ENCODE measurements at regions not wholly inside any gene's neighbourhood (a gene's known extent, or its start where the extent isn't known, plus 50 kb on each side); places are given as distances from the start of the nearest gene placed in this dataset.

DNA sequence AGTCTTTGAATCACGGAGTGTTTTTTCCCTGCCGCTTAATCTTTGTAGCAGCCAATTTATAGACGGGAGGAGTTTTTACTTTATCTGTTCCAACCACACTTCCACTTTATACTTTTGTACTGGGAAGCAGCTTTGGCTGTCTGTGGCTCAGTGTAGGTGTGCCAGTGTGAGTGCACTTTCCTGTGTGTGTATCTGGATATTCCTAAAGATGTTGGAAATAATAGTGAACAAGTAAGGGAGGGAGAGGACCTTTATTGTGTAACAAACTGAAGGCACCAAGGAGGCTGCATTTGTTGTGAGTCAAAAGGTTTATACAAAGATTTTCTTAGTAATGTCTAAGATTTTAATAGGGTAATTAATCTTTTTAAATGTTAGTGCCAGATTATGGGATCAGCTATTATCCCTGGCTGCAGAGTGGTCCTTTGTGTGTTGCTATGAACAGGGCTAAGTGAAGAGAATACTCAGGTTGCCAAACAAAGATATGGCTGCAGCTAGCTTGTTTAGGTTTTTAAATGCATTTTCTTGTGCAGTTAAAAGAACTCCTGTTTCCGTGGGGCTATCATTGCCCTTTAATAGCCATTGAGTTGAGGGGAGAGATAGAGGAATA, 226.3 kb downstream of the RNF144B start:
- no peaks in the 10 kb centered on the region for H3K27me3 ChIP-seq (ENCODE audit: low read length)
- no peak overlapping the region for H2AFZ ChIP-seq (ENCODE audit: low read length)
- DNase-seq, result no peak
- H3K79me2 ChIP-seq (ENCODE audit: low read length), result no peaks in the 10 kb centered on the region
- no peak overlapping the region for H3K4me2 ChIP-seq (ENCODE audit: low read depth, low read length, poor library complexity, severe bottlenecking)
- no peak overlapping the region for H3K9ac ChIP-seq (ENCODE audit: low read length)
- H3K36me3 ChIP-seq (ENCODE audit: insufficient read depth, low read length), result no peaks in the 10 kb centered on the region
- no peaks in the 10 kb centered on the region for H3K4me1 ChIP-seq (ENCODE audit: low read length)
- no peaks in the 10 kb centered on the region for H3K9me3 ChIP-seq (ENCODE audit: low read length)
- no peaks in the 10 kb centered on the region for H3K9me2 ChIP-seq (replicated peaks; ENCODE audit: insufficient read depth, low read length)
- no peak overlapping the region for H3K4me3 ChIP-seq (ENCODE audit: low read length)
- no peaks in the 10 kb centered on the region for H4K20me1 ChIP-seq (ENCODE audit: insufficient read depth, low read depth, low read length)
- H3K27ac ChIP-seq (ENCODE audit: low read length), result no peak overlapping the region

GRCh38 chr6:18629571-18629970, 242.4 kb downstream of the RNF144B start:
- no peaks in the 10 kb centered on the region for H3K36me3 ChIP-seq (ENCODE audit: insufficient read depth, low read length)
- H3K9ac ChIP-seq (ENCODE audit: low read length), result no peak overlapping the region

GRCh38 chr6:18632670-18633410, 245.7 kb downstream of the RNF144B start:
- no peaks in the 10 kb centered on the region for H4K20me1 ChIP-seq (ENCODE audit: insufficient read depth, low read depth, low read length)
- no peaks in the 10 kb centered on the region for H3K4me1 ChIP-seq (ENCODE audit: low read length)
- no peak overlapping the region for H3K27ac ChIP-seq (ENCODE audit: low read length)
- DNase-seq, result no peak
- H3K4me3 ChIP-seq (ENCODE audit: low read length), result no peak overlapping the region
- no peaks in the 10 kb centered on the region for H3K9me3 ChIP-seq (ENCODE audit: low read length)
- H3K4me2 ChIP-seq (ENCODE audit: low read depth, low read length, poor library complexity, severe bottlenecking), result no peak overlapping the region
- no peak overlapping the region for H3K9ac ChIP-seq (ENCODE audit: low read length)
- H3K79me2 ChIP-seq (ENCODE audit: low read length), result no peaks in the 10 kb centered on the region
- H3K36me3 ChIP-seq (ENCODE audit: insufficient read depth, low read length), result no peaks in the 10 kb centered on the region
- H3K9me2 ChIP-seq (replicated peaks; ENCODE audit: insufficient read depth, low read length), result no peaks in the 10 kb centered on the region
- H2AFZ ChIP-seq (ENCODE audit: low read length), result no peak overlapping the region
- H3K27me3 ChIP-seq (ENCODE audit: low read length), result no peaks in the 10 kb centered on the region; the same call in 1 of the 2 replicates

More at GRCh38 chr6:18629571-18629970, 242.4 kb downstream of the RNF144B start:
- H3K9me3 ChIP-seq (ENCODE audit: low read length), result no peaks in the 10 kb centered on the region
- no peaks in the 10 kb centered on the region for H3K79me2 ChIP-seq (ENCODE audit: low read length)
- DNase-seq, result no peak
- no peaks in the 10 kb centered on the region for H4K20me1 ChIP-seq (ENCODE audit: insufficient read depth, low read depth, low read length)
- no peaks in the 10 kb centered on the region for H3K4me1 ChIP-seq (ENCODE audit: low read length)
- no peaks in the 10 kb centered on the region for H3K9me2 ChIP-seq (replicated peaks; ENCODE audit: insufficient read depth, low read length)
- H3K4me3 ChIP-seq (ENCODE audit: low read length), result no peak overlapping the region
- H3K27ac ChIP-seq (ENCODE audit: low read length), result no peak overlapping the region
- H2AFZ ChIP-seq (ENCODE audit: low read length), result no peak overlapping the region
- H3K27me3 ChIP-seq (ENCODE audit: low read length), result no peaks in the 10 kb centered on the region; the same call in 1 of the 2 replicates
- no peak overlapping the region for H3K4me2 ChIP-seq (ENCODE audit: low read depth, low read length, poor library complexity, severe bottlenecking)

DNA sequence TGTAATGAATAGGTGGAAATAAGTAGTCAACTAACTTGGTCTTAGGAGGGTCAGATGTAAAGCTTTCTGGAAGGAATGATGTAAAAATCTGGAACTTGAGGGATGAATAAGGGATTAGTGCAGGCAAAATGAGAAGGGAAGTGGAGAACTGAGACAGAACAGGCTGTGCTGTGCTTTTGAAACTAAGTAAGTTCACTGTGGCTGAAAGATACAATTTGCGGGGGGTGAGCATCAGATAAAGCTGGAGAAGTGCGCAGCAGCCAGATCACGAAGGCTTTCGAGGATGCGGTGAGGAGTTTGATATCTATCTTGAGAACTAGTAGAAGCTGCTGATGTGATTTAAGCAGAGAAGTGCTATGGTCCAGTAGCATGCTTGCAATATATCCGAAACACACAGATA, 247.8 kb downstream of the RNF144B start:
- no peak for DNase-seq
- no peaks in the 10 kb centered on the region for H3K4me1 ChIP-seq (ENCODE audit: low read length)
- no peaks in the 10 kb centered on the region for H4K20me1 ChIP-seq (ENCODE audit: insufficient read depth, low read depth, low read length)
- H3K36me3 ChIP-seq (ENCODE audit: insufficient read depth, low read length), result no peaks in the 10 kb centered on the region
- H3K9ac ChIP-seq (ENCODE audit: low read length), result no peak overlapping the region
- H3K4me2 ChIP-seq (ENCODE audit: low read depth, low read length, poor library complexity, severe bottlenecking), result no peak overlapping the region
- no peaks in the 10 kb centered on the region for H3K79me2 ChIP-seq (ENCODE audit: low read length)
- H3K27me3 ChIP-seq (ENCODE audit: low read length), result no peaks in the 10 kb centered on the region; the same call in 1 of the 2 replicates
- H3K4me3 ChIP-seq (ENCODE audit: low read length), result no peak overlapping the region
- no peak overlapping the region for H3K27ac ChIP-seq (ENCODE audit: low read length)
- no peaks in the 10 kb centered on the region for H3K9me2 ChIP-seq (replicated peaks; ENCODE audit: insufficient read depth, low read length)
- H2AFZ ChIP-seq (ENCODE audit: low read length), result no peak overlapping the region
- H3K9me3 ChIP-seq (ENCODE audit: low read length), result no peaks in the 10 kb centered on the region

DNA sequence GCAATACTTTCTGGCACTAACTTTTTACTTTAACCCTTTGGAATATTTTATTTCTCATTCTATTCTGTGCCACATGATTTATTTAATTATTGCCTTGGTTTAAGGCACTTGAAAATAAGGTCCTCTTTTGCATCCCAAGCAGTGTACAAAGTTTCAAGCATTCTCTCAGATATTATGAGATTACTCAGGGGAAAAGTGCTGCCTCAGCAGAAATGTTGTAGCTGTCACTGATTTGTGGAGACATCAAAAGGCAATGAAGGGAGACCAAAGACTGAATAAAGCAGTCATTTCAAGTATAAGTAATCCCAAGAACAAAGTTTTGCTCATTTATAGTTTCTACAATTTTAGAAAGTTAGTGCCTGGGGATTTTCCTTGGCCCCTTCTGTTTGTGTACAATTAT, 253.0 kb downstream of the RNF144B start:
- H3K36me3 ChIP-seq (ENCODE audit: insufficient read depth, low read length), result no peaks in the 10 kb centered on the region
- H3K4me1 ChIP-seq (ENCODE audit: low read length), result no peaks in the 10 kb centered on the region
- no peak overlapping the region for H3K9ac ChIP-seq (ENCODE audit: low read length)
- H3K27ac ChIP-seq (ENCODE audit: low read length), result no peak overlapping the region
- no peaks in the 10 kb centered on the region for H3K27me3 ChIP-seq (ENCODE audit: low read length)
- H3K4me2 ChIP-seq (ENCODE audit: low read depth, low read length, poor library complexity, severe bottlenecking), result no peak overlapping the region
- H3K9me3 ChIP-seq (ENCODE audit: low read length), result no peaks in the 10 kb centered on the region
- DNase-seq, result no peak
- H3K4me3 ChIP-seq (ENCODE audit: low read length), result no peak overlapping the region
- no peaks in the 10 kb centered on the region for H4K20me1 ChIP-seq (ENCODE audit: insufficient read depth, low read depth, low read length)
- H2AFZ ChIP-seq (ENCODE audit: low read length), result no peak overlapping the region
- H3K9me2 ChIP-seq (replicated peaks; ENCODE audit: insufficient read depth, low read length), result no peaks in the 10 kb centered on the region
- H3K79me2 ChIP-seq (ENCODE audit: low read length), result no peaks in the 10 kb centered on the region

DNA sequence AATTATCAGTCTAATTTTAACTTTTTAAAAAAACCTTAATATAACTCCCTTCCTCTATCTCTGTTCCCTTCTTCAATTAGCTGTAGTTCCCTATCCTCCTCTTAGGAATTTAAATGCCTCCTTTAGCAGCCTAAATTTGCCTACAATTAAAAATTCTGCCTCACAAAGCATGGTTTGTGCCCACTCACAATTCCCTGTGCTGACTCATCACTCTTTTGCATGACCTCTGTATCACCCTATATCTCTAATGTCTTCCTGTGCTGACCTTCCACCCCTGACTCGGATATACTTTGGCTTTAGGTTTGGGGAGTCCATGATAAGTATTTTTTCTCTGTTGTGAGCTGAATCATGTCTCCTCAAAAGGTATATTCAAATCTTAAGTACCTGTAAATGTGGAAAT, 253.6 kb downstream of the RNF144B start:
- no peak overlapping the region for H3K27ac ChIP-seq (ENCODE audit: low read length)
- H3K4me3 ChIP-seq (ENCODE audit: low read length), result no peak overlapping the region
- H3K4me1 ChIP-seq (ENCODE audit: low read length), result no peaks in the 10 kb centered on the region
- no peak overlapping the region for H3K9ac ChIP-seq (ENCODE audit: low read length)
- H3K4me2 ChIP-seq (ENCODE audit: low read depth, low read length, poor library complexity, severe bottlenecking), result no peak overlapping the region
- no peaks in the 10 kb centered on the region for H3K79me2 ChIP-seq (ENCODE audit: low read length)
- DNase-seq, result no peak
- H4K20me1 ChIP-seq (ENCODE audit: insufficient read depth, low read depth, low read length), result no peaks in the 10 kb centered on the region
- no peaks in the 10 kb centered on the region for H3K9me3 ChIP-seq (ENCODE audit: low read length)
- no peaks in the 10 kb centered on the region for H3K36me3 ChIP-seq (ENCODE audit: insufficient read depth, low read length)
- no peak overlapping the region for H2AFZ ChIP-seq (ENCODE audit: low read length)
- H3K27me3 ChIP-seq (ENCODE audit: low read length), result no peaks in the 10 kb centered on the region
- H3K9me2 ChIP-seq (replicated peaks; ENCODE audit: insufficient read depth, low read length), result no peaks in the 10 kb centered on the region

GRCh38 chr6:18654821-18655220, 267.7 kb downstream of the RNF144B start:
- Histone ChIP-seq H3K4me2 (ENCODE audit: low read depth, low read length, poor library complexity, severe bottlenecking) (no peak overlapping the region), H3K4me3 (ENCODE audit: low read length) (no peak overlapping the region), H3K9me3 (ENCODE audit: low read length) (no peaks in the 10 kb centered on the region), H3K27ac (ENCODE audit: low read length) (no peak overlapping the region), H3K79me2 (ENCODE audit: low read length) (no peaks in the 10 kb centered on the region), H3K27me3 (ENCODE audit: low read length) (no peaks in the 10 kb centered on the region), H3K36me3 (ENCODE audit: insufficient read depth, low read length) (no peaks in the 10 kb centered on the region), H2AFZ (ENCODE audit: low read length) (no peak overlapping the region), H3K9me2 (replicated peaks; ENCODE audit: insufficient read depth, low read length) (no peaks in the 10 kb centered on the region), H3K9ac (ENCODE audit: low read length) (no peak overlapping the region), H4K20me1 (ENCODE audit: insufficient read depth, low read depth, low read length) (no peaks in the 10 kb centered on the region), H3K4me1 (ENCODE audit: low read length) (no peaks in the 10 kb centered on the region)
- DNase-seq, result no peak

- no peak overlapping the region for H3K4me3 ChIP-seq (ENCODE audit: low read length)
- no peaks in the 10 kb centered on the region for H3K36me3 ChIP-seq (ENCODE audit: insufficient read depth, low read length)
- DNase-seq, result no peak
- H2AFZ ChIP-seq (ENCODE audit: low read length), result no peak overlapping the region
- H4K20me1 ChIP-seq (ENCODE audit: insufficient read depth, low read depth, low read length), result no peaks in the 10 kb centered on the region
- H3K9me2 ChIP-seq (replicated peaks; ENCODE audit: insufficient read depth, low read length), result no peaks in the 10 kb centered on the region
- no peaks in the 10 kb centered on the region for H3K4me1 ChIP-seq (ENCODE audit: low read length)
- no peaks in the 10 kb centered on the region for H3K27me3 ChIP-seq (ENCODE audit: low read length)
- H3K79me2 ChIP-seq (ENCODE audit: low read length), result no peaks in the 10 kb centered on the region
- H3K9ac ChIP-seq (ENCODE audit: low read length), result no peak overlapping the region
- no peak overlapping the region for H3K27ac ChIP-seq (ENCODE audit: low read length)
- no peaks in the 10 kb centered on the region for H3K9me3 ChIP-seq (ENCODE audit: low read length)
- no peak overlapping the region for H3K4me2 ChIP-seq (ENCODE audit: low read depth, low read length, poor library complexity, severe bottlenecking)
These were observed 269.4 kb downstream of the RNF144B start for GRCh38 chr6:18656506-18656905.
